ENCODE measurements at regions not wholly inside any gene's neighbourhood (a gene's known extent, or its start where the extent isn't known, plus 50 kb on each side); places are given as distances from the start of the nearest gene placed in this dataset.
"Not testable (repeated sequence)": the region's sequence is repeated elsewhere in the genome, so short reads cannot be mapped to it uniquely, and the experiment has no call there.

DNA sequence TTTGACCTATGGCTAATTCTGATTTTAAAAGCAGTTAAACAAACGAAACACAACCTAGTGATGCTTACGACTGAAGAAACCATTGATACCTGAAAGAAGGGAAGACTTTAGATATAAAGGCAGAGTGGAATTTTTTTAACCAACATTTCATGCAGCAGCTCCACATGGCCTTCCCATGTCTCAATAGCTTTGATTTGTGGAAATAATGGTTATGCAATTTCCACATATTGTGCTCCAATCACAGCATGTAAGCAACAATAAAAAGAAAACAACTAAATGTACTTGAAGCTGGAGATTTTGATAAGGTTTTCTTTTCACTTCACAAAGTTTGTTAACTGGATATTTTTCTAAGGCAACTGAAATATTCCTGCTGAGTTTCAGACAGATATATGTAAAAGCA lies 82.0 kb upstream of the SLC39A10 start:
- no peak overlapping the region for H3K4me3 ChIP-seq (ENCODE audit: low read depth, low read length)
- peak; percentile 64 for DNase-seq (ENCODE audit: low read depth)
- TF ChIP-seq, protein P1, sequence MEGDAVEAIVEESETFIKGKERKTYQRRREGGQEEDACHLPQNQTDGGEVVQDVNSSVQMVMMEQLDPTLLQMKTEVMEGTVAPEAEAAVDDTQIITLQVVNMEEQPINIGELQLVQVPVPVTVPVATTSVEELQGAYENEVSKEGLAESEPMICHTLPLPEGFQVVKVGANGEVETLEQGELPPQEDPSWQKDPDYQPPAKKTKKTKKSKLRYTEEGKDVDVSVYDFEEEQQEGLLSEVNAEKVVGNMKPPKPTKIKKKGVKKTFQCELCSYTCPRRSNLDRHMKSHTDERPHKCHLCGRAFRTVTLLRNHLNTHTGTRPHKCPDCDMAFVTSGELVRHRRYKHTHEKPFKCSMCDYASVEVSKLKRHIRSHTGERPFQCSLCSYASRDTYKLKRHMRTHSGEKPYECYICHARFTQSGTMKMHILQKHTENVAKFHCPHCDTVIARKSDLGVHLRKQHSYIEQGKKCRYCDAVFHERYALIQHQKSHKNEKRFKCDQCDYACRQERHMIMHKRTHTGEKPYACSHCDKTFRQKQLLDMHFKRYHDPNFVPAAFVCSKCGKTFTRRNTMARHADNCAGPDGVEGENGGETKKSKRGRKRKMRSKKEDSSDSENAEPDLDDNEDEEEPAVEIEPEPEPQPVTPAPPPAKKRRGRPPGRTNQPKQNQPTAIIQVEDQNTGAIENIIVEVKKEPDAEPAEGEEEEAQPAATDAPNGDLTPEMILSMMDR (IDR thresholded peaks at IDR 0.05; ENCODE audit: insufficient read depth, low read depth, low read length), result no peak

DNA sequence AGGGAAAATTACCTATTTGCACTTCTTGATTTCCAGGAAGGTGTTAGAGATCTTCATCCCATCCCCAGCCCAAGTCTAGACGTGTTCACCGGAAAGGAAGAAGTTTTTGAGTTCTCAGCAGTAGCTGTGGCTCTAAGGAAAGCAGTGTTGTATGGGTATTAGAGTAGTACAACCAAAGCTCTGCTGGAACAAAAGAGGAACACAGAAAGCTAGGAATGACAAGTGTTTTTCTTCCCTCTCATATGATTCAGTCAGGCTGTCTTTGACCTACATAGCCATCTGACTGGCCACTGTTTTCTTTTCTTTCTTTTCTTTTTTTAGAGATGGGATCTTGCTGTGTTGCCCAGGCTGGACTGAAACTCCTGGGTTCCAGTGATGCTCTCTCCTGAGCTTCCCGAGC lies 82.7 kb upstream of the SLC39A10 start:
- no peak for DNase-seq (ENCODE audit: low read depth)

DNA sequence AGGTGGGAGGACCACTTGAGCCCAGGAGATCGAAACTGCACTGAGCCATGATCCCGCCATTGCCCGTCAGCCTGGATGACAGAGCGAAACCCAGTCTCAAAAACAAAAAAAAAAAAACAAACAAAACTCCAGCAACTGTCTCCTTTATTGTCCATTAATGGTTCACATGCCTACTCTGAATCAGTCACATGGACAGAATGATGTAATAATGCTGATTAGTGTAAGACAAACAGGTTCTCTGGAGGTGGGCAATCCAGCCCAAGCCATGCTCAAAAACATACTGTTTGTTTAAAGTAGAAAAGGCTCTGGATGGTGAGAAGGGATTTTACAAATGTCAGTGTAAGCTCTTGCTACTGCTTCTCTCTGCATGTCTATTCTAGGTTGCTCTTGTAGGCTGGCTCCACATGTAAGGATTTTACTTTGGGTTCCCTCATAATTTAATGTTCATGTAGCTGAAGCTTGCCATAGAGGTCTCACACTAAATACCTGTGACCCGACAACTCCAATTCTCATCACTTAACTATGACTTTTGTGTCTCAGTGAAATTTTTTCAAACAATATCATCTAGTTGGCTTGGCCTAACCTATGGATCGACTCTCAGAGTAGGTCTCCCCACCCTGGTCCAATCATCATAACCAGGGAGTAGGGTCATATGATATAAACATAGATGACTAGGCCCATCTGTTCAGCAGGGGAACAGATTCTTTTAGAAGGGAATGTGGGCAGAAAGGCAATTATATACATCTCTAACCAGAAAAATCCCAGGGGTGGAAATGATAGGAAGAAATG lies 83.9 kb upstream of the SLC39A10 start:
- TF ChIP-seq, protein P1 (IDR thresholded peaks at IDR 0.05; ENCODE audit: insufficient read depth, low read depth, low read length), result no peak
- no peak for DNase-seq (ENCODE audit: low read depth)
- H3K4me3 ChIP-seq (ENCODE audit: low read depth, low read length), result no peak overlapping the region

More for the DNA sequence above, 82.7 kb upstream of the SLC39A10 start:
- TF ChIP-seq, protein P1 (IDR thresholded peaks at IDR 0.05; ENCODE audit: insufficient read depth, low read depth, low read length), result no peak
- no peak overlapping the region for H3K4me3 ChIP-seq (ENCODE audit: low read depth, low read length)

DNA sequence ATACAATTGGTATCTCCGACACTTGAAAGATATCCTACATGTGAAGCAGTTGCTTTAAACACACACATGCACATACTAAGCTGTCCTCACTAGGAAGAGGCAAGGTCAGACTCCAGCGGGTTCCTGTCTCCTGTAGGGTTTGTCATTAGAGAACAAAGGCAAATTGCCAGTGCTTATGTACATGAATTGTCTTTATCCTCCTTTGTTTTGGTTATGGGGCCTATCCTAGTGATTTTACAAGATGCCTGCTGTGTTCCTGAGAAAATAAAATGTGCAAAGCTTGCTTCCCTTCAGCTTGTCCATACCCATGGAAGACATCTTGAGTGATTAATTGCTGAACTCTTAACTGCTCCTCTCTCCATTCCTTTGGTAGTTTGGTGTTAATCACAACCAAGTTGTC lies 86.7 kb upstream of the SLC39A10 start:
- TF ChIP-seq, protein P1 (IDR thresholded peaks at IDR 0.05; ENCODE audit: insufficient read depth, low read depth, low read length), result no peak
- no peak for DNase-seq (ENCODE audit: low read depth)
- no peak overlapping the region for H3K4me3 ChIP-seq (ENCODE audit: low read depth, low read length)

DNA sequence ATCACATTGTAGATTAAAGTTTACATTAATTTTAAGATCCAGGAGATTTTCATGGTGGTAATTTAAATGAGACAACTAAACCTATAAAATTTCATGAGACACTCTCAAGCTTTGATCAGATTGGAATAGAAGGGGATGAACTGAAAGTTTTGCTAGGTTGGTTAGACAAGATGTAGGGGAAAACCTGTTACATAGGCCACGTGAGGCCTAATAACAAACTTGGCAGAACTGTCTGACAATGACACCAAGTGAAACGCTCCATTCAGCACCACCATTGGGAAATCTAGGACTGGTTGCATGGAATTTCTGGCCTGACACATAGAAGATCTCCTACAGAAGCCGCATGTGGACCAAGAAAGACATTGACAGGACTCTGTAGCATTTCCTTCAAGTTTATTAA lies 87.8 kb upstream of the SLC39A10 start:
- H3K4me3 ChIP-seq (ENCODE audit: low read depth, low read length), result no peak overlapping the region
- TF ChIP-seq, protein P1 (IDR thresholded peaks at IDR 0.05; ENCODE audit: insufficient read depth, low read depth, low read length), result no peak
- no peak for DNase-seq (ENCODE audit: low read depth)

DNA sequence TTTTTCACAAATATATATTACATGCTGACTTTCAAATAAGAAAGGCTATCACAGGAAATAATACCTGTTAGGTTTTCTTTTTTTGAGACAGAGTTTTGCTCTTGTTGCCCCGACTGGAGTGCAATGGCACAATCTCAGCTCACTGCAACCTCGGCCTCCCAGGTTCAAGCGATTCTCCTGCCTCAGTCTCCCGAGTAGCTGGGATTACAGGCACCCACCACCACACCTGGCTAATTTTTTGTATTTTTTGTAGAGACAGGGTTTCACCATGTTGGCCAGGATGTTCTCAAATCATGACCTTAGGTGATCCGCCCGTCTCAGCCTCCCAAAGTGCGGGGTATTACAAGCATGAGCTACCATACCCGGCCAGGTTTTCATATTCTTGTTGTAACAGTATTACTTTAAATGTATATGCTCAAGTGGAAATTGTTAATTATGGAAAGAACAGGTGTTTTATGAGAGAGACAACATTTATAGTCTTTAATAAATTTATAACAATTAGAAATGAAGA lies 92.3 kb upstream of the SLC39A10 start:
- not testable (repeated sequence) for H3K4me3 ChIP-seq (ENCODE audit: low read depth, low read length); DNase-seq (ENCODE audit: low read depth)

DNA sequence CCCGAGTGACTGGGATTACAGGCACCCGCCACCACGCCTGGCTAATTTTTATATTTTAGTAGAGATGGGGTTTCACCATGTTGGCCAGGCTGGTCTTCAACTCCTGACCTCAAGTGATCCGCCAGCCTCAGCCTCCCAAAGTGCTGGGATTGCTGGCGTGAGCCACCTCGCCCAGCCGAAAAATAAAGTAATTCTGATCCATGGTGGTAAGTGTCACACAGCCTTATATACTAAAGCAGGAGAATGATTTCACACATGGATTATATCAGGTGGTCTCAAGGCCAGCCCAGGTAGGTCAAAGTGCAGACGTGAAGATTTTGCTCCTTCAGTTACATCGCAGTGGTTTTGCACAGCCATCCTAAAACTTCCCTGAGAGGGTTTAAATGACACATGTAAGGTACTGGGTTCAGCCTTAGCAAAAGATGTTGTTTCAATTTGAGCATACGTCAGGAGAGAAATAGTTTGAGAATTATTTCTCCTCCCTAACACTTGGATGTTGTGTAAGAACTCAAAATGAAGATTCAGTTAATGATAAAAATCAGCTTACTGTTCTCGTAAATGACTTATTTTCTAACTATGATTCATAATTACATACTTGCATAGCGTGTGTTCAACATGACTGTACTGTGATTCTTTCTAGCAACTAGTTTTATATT lies 93.0 kb upstream of the SLC39A10 start:
- peak; percentile 94 for DNase-seq (ENCODE audit: low read depth)
- TF ChIP-seq, protein P1 (IDR thresholded peaks at IDR 0.05; ENCODE audit: insufficient read depth, low read depth, low read length), result no peak
- no peak overlapping the region for H3K4me3 ChIP-seq (ENCODE audit: low read depth, low read length)

All from fibroblast of villous mesenchyme (primary cell).